Breast epithelium (tissue), 3 donors: ENCODE measurements at regions not wholly inside any gene's neighbourhood (a gene's known extent, or its start where the extent isn't known, plus 50 kb on each side); places are given as distances from the start of the nearest gene placed in this dataset.

Source experiments
- CTCF ChIP-seq, 3 donors: fragments of 450-650 bp; IDR thresholded peaks; one replicate each; pipeline ENCODE4 v1.5.1; 2016 to 2017; ENCODE audit warnings: antibody characterized with exemption in 3 of 3, mild to moderate bottlenecking in 3 of 3, moderate library complexity in 3 of 3
- POLR2A ChIP-seq: fragments of 450-650 bp; IDR thresholded peaks from one replicate; pipeline ENCODE4 v1.6.1; 2016; ENCODE audit warnings: antibody characterized with exemption, mild to moderate bottlenecking, moderate library complexity

GRCh38 chr6:141229296-141229695 is 903.4 kb upstream of the GJE1 start:
- no peak for TF ChIP-seq POLR2A
- no peak for TF ChIP-seq CTCF (IDR thresholded peaks at IDR 0.05)
